K562 (cell line): ENCODE measurements at regions not wholly inside any gene's neighbourhood (a gene's known extent, or its start where the extent isn't known, plus 50 kb on each side); places are given as distances from the start of the nearest gene placed in this dataset.

Experiments
- ATAC-seq: fragments of 200-7000 bp; cut with Tn5 transposase; 3 replicates; pipeline ENCODE4 v1.9.1; 2020; ENCODE audit warnings: moderate library complexity
- BruUV-seq: library from RNA; stranded (reverse); fragments of 400-500 nt; replicated peaks from 2 replicates; lab custom pipeline; 2021; lab: Mats Ljungman, UMichigan
- CTCF ChIA-PET: fragments of 300-600 bp; formaldehyde crosslinking; extraction: SDS; loops from one replicate; lab custom pipeline; 2021; ENCODE audit warnings: low intra/inter-chr PET ratio; lab: Yijun Ruan, JAX
- POLR2A ChIA-PET: fragments of 300-600, 350-650 bp; sonication (Branson Sonifier 250); formaldehyde crosslinking; extraction: SDS; loops from one replicate; lab custom pipeline; 2021; ENCODE audit warnings: antibody characterized with exemption, inconsistent platforms; lab: Yijun Ruan, JAX
- DNase-seq, 4 experiments: peaks; one replicate each; pipeline versions ENCODE4 v3.0.0 to v3.0.0-alpha.2; 2011 to 2018; ENCODE audit warnings: low spot score in 3 of 4, mixed read lengths in 3 of 4; ENCODE audit errors: extremely low read depth in 1 of 4
- FAIRE-seq: peaks from 2 replicates; lab custom pipeline; 2011; peaks lifted over from hg19 to GRCh38; lab: Jason Lieb, UNC
- H2AFZ ChIP-seq: 2 replicates; pipeline ENCODE4 v1.6.0; 2011; ENCODE audit warnings: low read depth, low read length, control low read depth, inconsistent platforms
- H3K27ac ChIP-seq: fragments of 200-600 bp; 3 replicates; pipeline ENCODE4 v1.8.0; 2011; ENCODE audit warnings: low read depth, mild to moderate bottlenecking, control low read depth, inconsistent platforms, low read length, moderate library complexity, mixed read lengths; ENCODE audit errors: extremely low read depth
- H3K27me3 ChIP-seq, 2 experiments: fragments of 300-600 bp in 1 of 2; 2 replicates in 1 of 2; 3 replicates in 1 of 2; pipeline versions ENCODE4 v1.6.0 to v1.8.0; 2011; ENCODE audit warnings: inconsistent platforms in 2 of 2, low read length in 2 of 2, mild to moderate bottlenecking in 1 of 2, mixed read lengths in 1 of 2, moderate library complexity in 1 of 2; ENCODE audit not compliant: control insufficient read depth in 2 of 2, insufficient read depth in 2 of 2
- H3K36me3 ChIP-seq: fragments of 300-600 bp; 3 replicates; pipeline ENCODE4 v1.8.0; 2011; ENCODE audit warnings: mild to moderate bottlenecking, low read length, inconsistent platforms; ENCODE audit not compliant: control insufficient read depth, insufficient read depth
- H3K4me1 ChIP-seq, 2 experiments: fragments of 200-600 bp in 1 of 2; replicated peaks in 1 of 2; 2 replicates in 1 of 2; 3 replicates in 1 of 2; pipeline versions ENCODE4 v1.5.1 to v1.8.0; 2011; ENCODE audit warnings: inconsistent platforms in 2 of 2, low read length in 2 of 2, mild to moderate bottlenecking in 1 of 2, mixed read lengths in 1 of 2, moderate library complexity in 1 of 2; ENCODE audit not compliant: control insufficient read depth in 2 of 2, insufficient read depth in 2 of 2
- H3K4me2 ChIP-seq: 2 replicates; pipeline ENCODE4 v1.6.1; 2011; ENCODE audit warnings: low read length, control low read depth, inconsistent platforms, mixed read lengths; ENCODE audit not compliant: insufficient read depth
- H3K4me3 ChIP-seq: fragments of 200-600 bp; sonication (generic), shearing (Covaris generic); 2 replicates; pipeline ENCODE4 v1.5.1; 2016; ENCODE audit warnings: control low read depth, inconsistent platforms
- H3K79me2 ChIP-seq: fragments of 200-600 bp; 3 replicates; pipeline ENCODE4 v1.8.0; 2011; ENCODE audit warnings: low read length, inconsistent platforms; ENCODE audit not compliant: control insufficient read depth, insufficient read depth
- H3K9ac ChIP-seq, 2 experiments: 2 replicates each; pipeline versions ENCODE4 v1.6.0 to v1.6.1; 2011; ENCODE audit warnings: low read depth in 2 of 2, low read length in 2 of 2, control low read depth in 1 of 2, inconsistent platforms in 1 of 2, mild to moderate bottlenecking in 1 of 2, mixed read lengths in 1 of 2; ENCODE audit not compliant: insufficient read depth in 1 of 2
- H3K9me1 ChIP-seq: one replicate; pipeline ENCODE4 v1.6.0; 2011; ENCODE audit warnings: inconsistent platforms, mild to moderate bottlenecking, low read length, moderate library complexity; ENCODE audit not compliant: control insufficient read depth, insufficient read depth
- H3K9me3 ChIP-seq: replicated peaks from 2 replicates; pipeline ENCODE4 v1.5.1; 2011; ENCODE audit warnings: low read depth, low read length, inconsistent platforms; ENCODE audit not compliant: control insufficient read depth, insufficient read depth
- H4K20me1 ChIP-seq: replicated peaks from 2 replicates; pipeline ENCODE4 v1.6.1; 2011; ENCODE audit warnings: low read length, inconsistent platforms, mixed read lengths; ENCODE audit not compliant: control insufficient read depth, insufficient read depth
- RFX1 ChIP-seq: fragments of 450-650 bp; IDR thresholded peaks from 2 replicates; pipeline ENCODE4 v1.6.1; 2016; ENCODE audit warnings: mild to moderate bottlenecking, moderate library complexity
- SAP30 ChIP-seq: fragments of 200-600 bp; sonication (generic); IDR thresholded peaks from 2 replicates; pipeline ENCODE4 v1.6.1; 2012; ENCODE audit warnings: borderline replicate concordance, low read depth, mild to moderate bottlenecking, moderate library complexity, low read length, control low read depth, inconsistent platforms; ENCODE audit not compliant: insufficient read depth, poor library complexity, severe bottlenecking
- SPI1 ChIP-seq: IDR thresholded peaks from 2 replicates; pipeline ENCODE4 v1.6.1; 2011; ENCODE audit warnings: low read depth, low read length, control low read depth, borderline replicate concordance
- ZFP36 ChIP-seq: fragments of 150-350 bp; IDR thresholded peaks from 2 replicates; pipeline ENCODE4 v1.6.1; 2018; ENCODE audit warnings: low read length, low read depth; ENCODE audit not compliant: partially characterized antibody
- ZNF655 ChIP-seq: fragments of 250-450 bp; sonication (Bioruptor Pico); IDR thresholded peaks from 2 replicates; pipeline ENCODE4 v1.5.0; 2021
- WGBS: fragments of 100-300 bp; shearing (Covaris generic); methylation state at CpG from one replicate; pipeline ENCODE4 v1.1.6; 2016; ENCODE audit warnings: low coverage, mixed read lengths; ENCODE audit not compliant: insufficient coverage; ENCODE audit errors: missing lambda C conversion rate; 5-methylcytosine and 5-hydroxymethylcytosine counted together
- in situ Hi-C: fragments of 300-500 bp; cut with MboI; formaldehyde crosslinking; loops from 4 replicates; pipeline ENCODE4 v1.15.0; 2018; ENCODE audit warnings: inconsistent platforms, mixed read lengths
- intact Hi-C: fragments of 100-400 bp; cut with micrococcal nuclease; formaldehyde crosslinking; loops from 2 replicates; pipeline ENCODE4 v1.14.2; 2022

GRCh38 chr12:86523844-86524243 lies 267.7 kb upstream of the MGAT4C start (continued):
- TF ChIP-seq ZFP36 (no peak), ZNF655 (CRISPR knock-in tag) (no peak), SAP30 (no peak)
- TF ChIP-seq, all 486 proteins: peak for 0

- Histone ChIP-seq H3K9me1 (no peaks in the 10 kb centered on the region), H3K4me1 (no peaks in the 10 kb centered on the region), H3K4me3 (no peak overlapping the region), H3K79me2 (no peaks in the 10 kb centered on the region), H4K20me1 (no peaks in the 10 kb centered on the region), H3K4me2 (no peak overlapping the region), H3K27ac (no peak overlapping the region), H2AFZ (no peak overlapping the region), H3K9ac (no peak overlapping the region), H3K36me3 (no peaks in the 10 kb centered on the region), H3K9me3 (0 out of 2 replicates have a peak, but pooled peaks cover 2% of the 10 kb centered on the region), H3K27me3 (no peaks in the 10 kb centered on the region)
- ATAC-seq (no peak), FAIRE-seq (no peak), DNase-seq (no peak)
- intact Hi-C loops, result no loop called here
- TF ChIP-seq SPI1 (0 out of 2 replicates have a peak, but pooled peaks have one; percentile 12), RFX1 (no peak)
- POLR2A ChIA-PET, result no interaction called here
- BruUV-seq, result no TSS peak
- 0% methylated on average over 1 of the region's 1 CpG for WGBS
- CTCF ChIA-PET, result no interaction called here
- in situ Hi-C loops, result no loop called here
Observed at GRCh38 chr12:86521870-86522269, 265.7 kb upstream of the MGAT4C start.
